HUDEP-2 (cell line): ENCODE measurements at regions not wholly inside any gene's neighbourhood (a gene's known extent, or its start where the extent isn't known, plus 50 kb on each side); places are given as distances from the start of the nearest gene placed in this dataset.
"Not testable (repeated sequence)": the region's sequence is repeated elsewhere in the genome, so short reads cannot be mapped to it uniquely, and the experiment has no call there.

Experiments used
- DNase-seq, 76 experiments: peaks; one replicate each; lab custom pipeline; 2025; ENCODE audit not compliant: unreplicated experiment in 76 of 76; lab: John Stamatoyannopoulos, UW

DNA sequence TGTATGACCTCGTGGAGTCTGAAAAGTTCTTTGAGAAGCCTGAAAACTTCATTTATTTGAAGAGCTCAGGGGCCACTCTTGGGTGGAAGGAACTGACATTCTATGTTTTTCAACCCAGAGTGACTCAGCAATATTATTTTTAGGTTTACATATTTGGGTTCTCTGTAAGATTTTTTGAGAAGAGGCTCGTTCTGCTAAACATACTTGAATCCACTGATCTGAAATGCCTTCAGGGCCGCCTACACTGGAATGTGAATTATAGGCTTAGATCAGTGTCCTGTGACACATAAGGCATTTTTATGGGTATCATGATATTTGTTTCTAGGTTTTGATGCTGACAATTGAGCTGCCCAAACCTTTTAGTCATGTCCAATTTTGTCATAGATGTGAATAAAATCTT is 86.2 kb downstream of the PSAT1 start:
- DNase-seq = no peak

DNA sequence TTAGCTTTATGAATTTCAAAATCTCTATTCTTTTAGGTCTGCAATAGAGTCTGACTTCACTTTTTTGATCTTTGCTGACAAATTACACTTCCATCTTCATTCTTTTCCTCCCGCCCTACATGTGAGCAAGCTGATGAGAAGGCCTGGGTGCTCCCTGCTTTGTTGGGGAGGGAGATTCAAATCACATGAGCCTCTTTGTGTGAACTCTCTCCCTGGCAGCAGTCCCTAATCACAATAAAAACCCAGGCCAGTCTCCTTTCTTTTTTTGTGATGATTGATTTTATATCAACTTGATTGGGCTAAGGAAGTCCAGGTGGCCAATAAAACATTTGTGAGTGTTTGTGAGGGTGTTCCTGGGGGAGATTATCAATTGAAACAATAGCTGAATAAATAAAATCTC is 89.4 kb downstream of the PSAT1 start:
- no peak for DNase-seq

- DNase-seq = no peak
Measured at GRCh38 chr9:78386773-78387172, 89.8 kb downstream of the PSAT1 start.

GRCh38 chr9:78393340-78393739 is 96.4 kb downstream of the PSAT1 start:
- DNase-seq = no peak

DNA sequence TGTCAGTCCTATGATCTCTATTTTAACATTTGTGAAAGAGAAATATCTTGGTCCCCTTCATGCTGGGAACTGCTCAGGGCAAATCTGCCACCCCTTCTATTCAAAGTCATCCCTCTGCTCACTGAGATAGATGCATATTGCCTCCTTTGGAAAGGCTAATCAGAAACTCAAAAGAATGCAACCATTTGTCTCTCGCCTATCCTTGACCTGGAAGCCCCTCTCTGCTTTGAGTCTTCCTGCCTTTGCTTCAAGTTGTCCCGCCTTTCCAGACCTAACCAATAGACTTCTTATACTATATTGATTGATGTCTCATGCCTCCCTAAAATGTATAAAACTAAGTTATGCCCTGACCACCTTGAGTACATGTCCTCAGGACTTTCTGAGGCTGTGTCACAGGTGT is 97.0 kb downstream of the PSAT1 start:
- DNase-seq = no peak

- DNase-seq = no peak
Measured at GRCh38 chr9:78396087-78396486, 99.2 kb downstream of the PSAT1 start.

DNA sequence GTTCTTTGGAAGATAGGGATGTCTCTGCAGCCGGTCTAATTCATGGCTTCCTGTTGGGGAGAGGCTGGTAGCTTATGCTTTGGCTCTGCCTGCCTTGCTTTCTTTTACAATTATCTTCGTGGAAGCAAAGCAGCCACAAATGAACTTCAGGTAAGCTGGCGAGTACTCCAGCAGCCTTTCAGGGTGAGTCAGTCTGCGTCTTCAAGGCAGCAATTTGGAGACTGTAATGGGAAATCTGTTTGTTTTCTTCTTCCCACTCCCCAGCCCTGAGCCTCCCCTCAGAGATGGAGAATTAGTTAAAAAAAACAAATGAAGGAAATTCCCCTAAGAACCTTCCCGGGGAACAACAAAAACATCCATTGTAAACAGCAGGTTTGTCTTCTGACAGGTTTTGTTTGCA is 100.1 kb downstream of the PSAT1 start:
- DNase-seq = no peak

- DNase-seq = no peak
Measured at GRCh38 chr9:78397454-78397853, 100.5 kb downstream of the PSAT1 start.

- DNase-seq = no peak
Measured at GRCh38 chr9:78399153-78399552, 102.2 kb downstream of the PSAT1 start.

GRCh38 chr9:78400496-78400895 is 103.6 kb downstream of the PSAT1 start:
- DNase-seq = no peak

DNA sequence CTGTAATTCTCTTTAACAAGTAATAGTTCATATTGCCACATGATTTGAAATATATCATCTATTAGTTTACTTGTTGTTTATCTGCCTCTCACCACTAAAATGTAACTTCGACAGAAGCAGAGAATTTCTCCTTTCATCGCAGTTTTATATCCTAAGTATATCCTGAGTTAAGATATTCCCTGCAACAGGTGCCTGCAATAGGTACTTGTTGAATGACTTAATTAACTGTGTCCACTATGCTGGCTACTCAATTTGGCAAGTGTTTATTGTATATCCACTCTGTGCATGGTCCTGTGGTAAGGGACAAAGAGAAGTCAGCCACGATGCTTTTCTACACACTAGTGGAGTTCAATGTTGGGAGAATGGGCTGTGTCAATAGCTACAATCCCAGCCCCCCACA is 108.5 kb downstream of the PSAT1 start:
- DNase-seq = no peak

DNA sequence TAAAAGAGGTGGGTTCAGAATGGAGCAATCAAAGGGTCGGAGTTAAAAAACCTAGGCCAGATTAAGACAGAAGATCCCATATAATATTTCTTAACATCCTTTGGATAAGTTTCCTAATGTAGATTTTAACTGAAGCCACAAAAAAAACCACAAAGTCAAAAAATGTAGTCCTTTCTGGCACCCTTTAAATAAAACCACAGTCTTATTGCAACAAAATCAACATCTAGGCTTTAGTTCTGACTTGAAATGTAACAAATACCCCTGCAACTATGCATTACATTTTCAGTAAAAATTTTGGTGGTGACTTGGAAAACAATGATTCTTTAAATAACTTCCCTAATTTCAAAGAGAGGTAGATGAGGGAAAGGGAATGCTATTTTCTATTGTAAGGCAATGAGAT is 109.2 kb downstream of the PSAT1 start:
- DNase-seq = no peak

- DNase-seq = no peak
Measured at GRCh38 chr9:78406933-78407332, 110.0 kb downstream of the PSAT1 start.

DNA sequence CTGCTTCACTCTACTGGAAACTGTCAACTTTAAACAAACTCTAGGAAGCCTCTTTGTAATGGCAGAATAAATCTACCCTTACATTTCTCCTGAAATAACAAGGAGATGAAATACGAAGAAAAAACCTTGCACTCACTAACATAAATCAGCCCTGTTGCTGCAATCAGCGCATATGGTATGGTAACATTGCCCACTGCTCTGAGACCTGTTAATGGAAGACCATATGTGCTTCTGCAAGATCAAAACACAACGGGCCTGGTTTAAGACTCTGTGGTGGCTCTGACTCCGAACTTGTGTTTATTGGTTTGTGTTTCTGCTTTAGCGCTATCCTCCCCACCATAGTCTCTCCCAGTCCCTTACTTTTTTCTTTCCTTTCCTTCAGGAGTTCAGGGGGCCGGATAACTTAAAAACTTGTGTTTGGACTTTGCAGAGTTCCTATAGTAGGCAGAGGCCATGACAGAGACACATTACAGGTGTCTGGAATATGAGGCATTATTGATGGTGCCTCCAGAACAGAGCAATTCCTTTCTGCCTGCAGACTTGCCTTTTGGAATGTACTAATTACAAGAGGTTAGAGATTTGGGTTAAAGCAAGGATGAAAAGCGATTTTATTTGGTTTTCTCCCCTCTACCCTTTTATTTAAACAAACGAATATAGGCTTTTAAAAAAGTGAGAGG is 110.8 kb downstream of the PSAT1 start:
- no peak for DNase-seq

GRCh38 chr9:78408388-78408787 is 111.5 kb downstream of the PSAT1 start:
- DNase-seq = no peak

DNA sequence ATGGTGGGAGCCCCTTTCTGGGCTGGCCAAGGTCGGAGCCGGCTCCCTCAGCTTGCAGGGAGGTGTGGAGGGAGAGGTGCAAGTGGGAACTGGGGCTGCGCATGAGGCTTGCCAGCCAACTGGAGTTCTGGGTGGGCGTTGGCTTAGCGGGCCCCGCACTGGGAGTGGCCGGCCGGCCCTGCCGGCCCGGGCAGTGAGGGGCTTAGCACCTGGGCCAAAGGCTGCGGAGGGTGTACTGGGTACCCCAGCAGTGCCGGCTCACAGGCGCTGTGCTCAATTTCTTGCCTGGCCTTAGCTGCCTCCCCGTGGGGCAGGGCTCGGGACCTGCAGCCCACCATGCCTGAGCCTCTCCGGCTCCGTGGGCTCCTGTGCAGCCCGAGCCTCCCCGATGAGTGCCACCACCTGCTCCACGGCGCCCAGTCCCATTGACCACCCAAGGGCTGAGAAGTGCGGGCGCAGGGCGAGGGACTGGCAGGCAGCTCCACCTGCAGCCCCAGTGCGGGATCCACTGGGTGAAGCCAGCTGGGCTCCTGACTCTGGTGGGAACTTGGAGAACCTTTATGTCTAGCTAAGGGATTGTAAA is 113.1 kb downstream of the PSAT1 start:
- DNase-seq = not testable (repeated sequence)

DNA sequence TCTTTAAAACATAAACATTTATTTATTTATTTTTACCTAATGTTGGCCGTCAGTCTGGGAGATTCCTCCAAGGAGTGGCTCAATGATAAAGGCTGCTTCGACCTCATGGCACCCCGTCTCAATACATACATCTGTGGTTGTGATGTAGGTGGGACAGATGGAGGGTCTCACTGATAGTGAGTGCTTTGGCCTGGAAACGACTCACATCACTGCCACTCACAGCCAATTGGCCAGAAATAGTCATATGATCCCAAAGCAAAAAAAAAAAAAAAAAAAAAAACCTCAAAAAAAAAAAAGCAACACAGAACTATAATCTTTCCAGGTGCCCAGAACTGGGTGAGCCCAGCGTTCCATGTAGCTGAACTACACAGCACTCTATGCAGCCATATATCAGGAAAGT is 125.4 kb downstream of the PSAT1 start:
- DNase-seq = no peak

GRCh38 chr9:78424299-78424698 is 127.4 kb downstream of the PSAT1 start:
- no peak for DNase-seq

DNA sequence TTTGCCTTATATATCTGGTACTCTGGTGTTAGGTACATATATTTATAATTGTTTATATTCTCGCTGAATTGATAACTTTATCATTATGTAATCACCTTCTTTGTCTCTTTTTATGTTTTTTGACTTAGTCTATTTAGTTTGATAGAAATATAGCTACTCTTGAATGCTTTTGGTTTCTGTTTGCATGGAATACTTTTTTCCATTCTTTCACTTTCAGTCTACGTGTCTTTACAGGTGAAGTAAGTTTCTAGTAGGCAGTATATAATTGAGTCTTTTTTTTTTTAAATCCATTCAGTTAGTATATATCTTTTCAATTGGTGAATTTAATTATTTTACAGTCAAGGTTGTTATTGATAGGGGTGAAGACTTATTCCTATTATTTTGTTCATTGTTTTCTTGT is 131.7 kb downstream of the PSAT1 start:
- DNase-seq = no peak

DNA sequence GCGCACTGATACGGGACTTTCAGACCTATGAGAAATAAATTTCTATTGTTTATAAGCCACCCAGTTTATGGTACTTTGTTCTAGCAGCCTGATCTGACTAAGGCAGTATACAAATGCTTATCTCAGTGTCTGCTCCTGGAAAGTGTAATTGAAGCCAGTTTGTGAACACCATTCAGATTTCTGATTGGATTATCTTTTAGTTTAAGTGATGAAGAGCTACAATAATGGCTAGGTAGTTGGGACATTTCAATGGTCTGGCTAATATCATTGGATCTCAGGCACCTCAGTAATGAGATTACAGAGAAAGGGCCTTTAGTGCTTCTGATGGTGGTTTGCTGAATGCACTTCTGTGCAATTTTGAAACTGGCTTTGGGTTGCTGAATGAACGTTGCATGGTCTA is 133.5 kb downstream of the PSAT1 start:
- no peak for DNase-seq

GRCh38 chr9:78431039-78431438 is 134.1 kb downstream of the PSAT1 start:
- not testable (repeated sequence) for DNase-seq

- DNase-seq = no peak
Measured at GRCh38 chr9:78436873-78437272, 139.9 kb downstream of the PSAT1 start.

GRCh38 chr9:78437296-78437695 is 140.4 kb downstream of the PSAT1 start:
- no peak for DNase-seq
